ENCODE measurements at regions not wholly inside any gene's neighbourhood (a gene's known extent, or its start where the extent isn't known, plus 50 kb on each side); places are given as distances from the start of the nearest gene placed in this dataset.

DNA sequence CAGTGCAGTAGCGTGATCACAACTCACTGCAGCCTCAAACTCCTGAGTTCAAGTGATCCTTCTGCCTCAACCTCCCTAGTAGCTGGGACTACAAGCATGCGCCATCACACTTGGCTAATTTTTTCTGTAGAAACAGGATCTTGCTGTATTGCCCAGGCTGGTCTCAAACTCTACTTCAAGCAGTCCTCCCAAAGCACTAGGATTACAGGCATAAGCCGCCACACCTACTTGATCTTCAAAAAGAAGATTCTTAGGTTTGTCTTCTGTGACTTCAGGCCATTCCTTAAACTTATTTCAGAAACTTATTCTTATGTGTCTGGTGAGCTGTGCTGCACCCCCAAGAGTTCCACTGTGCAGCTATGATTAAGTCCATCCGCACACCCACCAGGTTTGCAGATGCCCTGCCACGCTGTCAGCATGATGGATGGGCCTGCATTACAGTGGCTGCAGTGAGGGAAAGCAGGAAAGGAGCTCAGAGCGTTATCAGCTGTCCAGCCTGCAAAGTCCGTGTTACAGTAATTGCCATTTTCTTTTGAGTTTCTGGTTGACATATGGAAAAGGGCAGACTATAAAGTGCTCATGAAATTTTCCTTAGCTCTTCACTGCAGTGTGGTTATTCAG is 146.6 kb downstream of the AASDH start (continued):
- TF ChIP-seq, protein P1, sequence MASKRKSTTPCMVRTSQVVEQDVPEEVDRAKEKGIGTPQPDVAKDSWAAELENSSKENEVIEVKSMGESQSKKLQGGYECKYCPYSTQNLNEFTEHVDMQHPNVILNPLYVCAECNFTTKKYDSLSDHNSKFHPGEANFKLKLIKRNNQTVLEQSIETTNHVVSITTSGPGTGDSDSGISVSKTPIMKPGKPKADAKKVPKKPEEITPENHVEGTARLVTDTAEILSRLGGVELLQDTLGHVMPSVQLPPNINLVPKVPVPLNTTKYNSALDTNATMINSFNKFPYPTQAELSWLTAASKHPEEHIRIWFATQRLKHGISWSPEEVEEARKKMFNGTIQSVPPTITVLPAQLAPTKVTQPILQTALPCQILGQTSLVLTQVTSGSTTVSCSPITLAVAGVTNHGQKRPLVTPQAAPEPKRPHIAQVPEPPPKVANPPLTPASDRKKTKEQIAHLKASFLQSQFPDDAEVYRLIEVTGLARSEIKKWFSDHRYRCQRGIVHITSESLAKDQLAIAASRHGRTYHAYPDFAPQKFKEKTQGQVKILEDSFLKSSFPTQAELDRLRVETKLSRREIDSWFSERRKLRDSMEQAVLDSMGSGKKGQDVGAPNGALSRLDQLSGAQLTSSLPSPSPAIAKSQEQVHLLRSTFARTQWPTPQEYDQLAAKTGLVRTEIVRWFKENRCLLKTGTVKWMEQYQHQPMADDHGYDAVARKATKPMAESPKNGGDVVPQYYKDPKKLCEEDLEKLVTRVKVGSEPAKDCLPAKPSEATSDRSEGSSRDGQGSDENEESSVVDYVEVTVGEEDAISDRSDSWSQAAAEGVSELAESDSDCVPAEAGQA (IDR thresholded peaks at IDR 0.05; ENCODE audit: low read depth): no peak
- TF ChIP-seq, protein P1 (CRISPR knock-in tag; IDR thresholded peaks at IDR 0.05; ENCODE audit: borderline replicate concordance): no peak
- TF ChIP-seq ZNF850 (CRISPR knock-in tag; conservative IDR thresholded peaks at IDR 0.05) (no peak), ZNF761 (CRISPR knock-in tag; conservative IDR thresholded peaks at IDR 0.05) (no peak), ZNF703 (CRISPR knock-in tag; IDR thresholded peaks at IDR 0.05; ENCODE audit: borderline replicate concordance) (no peak), TAF15 (IDR thresholded peaks at IDR 0.05; ENCODE audit: low read depth, low read length, poor library complexity, severe bottlenecking) (no peak), ZFX (CRISPR knock-in tag; IDR thresholded peaks at IDR 0.05; ENCODE audit: low read depth) (peak; percentile 52; the same call in 1 of the 2 replicates), DPF2 (CRISPR knock-in tag; IDR thresholded peaks at IDR 0.05; ENCODE audit: borderline replicate concordance, low read depth) (no peak), ZNF431 (CRISPR knock-in tag; IDR thresholded peaks at IDR 0.05; ENCODE audit: borderline replicate concordance, low read depth) (no peak), RBAK (CRISPR knock-in tag; IDR thresholded peaks at IDR 0.05) (no peak), ZNF24 (IDR thresholded peaks at IDR 0.05) (no peak), MEIS1 (CRISPR knock-in tag; IDR thresholded peaks at IDR 0.05; ENCODE audit: borderline replicate concordance) (peak; percentile 98), ZNF556 (CRISPR knock-in tag; IDR thresholded peaks at IDR 0.05; ENCODE audit: borderline replicate concordance) (no peak), ZNF10 (CRISPR knock-in tag; IDR thresholded peaks at IDR 0.05; ENCODE audit: borderline replicate concordance, low read depth) (no peak), PAX8 (CRISPR knock-in tag; IDR thresholded peaks at IDR 0.05; ENCODE audit: borderline replicate concordance) (no peak), ZNF451 (CRISPR knock-in tag; IDR thresholded peaks at IDR 0.05) (no peak)
- TF ChIP-seq, protein P2, sequence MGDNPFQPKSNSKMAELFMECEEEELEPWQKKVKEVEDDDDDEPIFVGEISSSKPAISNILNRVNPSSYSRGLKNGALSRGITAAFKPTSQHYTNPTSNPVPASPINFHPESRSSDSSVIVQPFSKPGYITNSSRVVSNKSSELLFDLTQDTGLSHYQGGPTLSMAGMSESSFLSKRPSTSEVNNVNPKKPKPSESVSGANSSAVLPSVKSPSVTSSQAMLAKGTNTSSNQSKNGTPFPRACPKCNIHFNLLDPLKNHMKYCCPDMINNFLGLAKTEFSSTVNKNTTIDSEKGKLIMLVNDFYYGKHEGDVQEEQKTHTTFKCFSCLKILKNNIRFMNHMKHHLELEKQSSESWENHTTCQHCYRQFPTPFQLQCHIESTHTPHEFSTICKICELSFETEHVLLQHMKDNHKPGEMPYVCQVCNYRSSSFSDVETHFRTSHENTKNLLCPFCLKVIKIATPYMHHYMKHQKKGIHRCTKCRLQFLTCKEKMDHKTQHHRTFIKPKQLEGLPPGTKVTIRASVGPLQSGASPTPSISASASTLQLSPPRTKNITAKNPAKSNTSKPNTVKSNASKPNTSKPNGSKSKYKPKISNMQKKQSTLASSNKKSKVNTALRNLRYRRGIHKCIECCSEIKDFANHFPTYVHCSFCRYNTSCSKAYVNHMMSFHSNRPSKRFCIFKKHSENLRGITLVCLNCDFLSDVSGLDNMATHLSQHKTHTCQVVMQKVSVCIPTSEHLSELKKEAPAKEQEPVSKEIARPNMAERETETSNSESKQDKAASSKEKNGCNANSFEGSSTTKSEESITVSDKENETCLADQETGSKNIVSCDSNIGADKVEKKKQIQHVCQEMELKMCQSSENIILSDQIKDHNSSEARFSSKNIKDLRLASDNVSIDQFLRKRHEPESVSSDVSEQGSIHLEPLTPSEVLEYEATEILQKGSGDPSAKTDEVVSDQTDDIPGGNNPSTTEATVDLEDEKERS (CRISPR knock-in tag; IDR thresholded peaks at IDR 0.05): no peak
- TF ChIP-seq, protein P3, sequence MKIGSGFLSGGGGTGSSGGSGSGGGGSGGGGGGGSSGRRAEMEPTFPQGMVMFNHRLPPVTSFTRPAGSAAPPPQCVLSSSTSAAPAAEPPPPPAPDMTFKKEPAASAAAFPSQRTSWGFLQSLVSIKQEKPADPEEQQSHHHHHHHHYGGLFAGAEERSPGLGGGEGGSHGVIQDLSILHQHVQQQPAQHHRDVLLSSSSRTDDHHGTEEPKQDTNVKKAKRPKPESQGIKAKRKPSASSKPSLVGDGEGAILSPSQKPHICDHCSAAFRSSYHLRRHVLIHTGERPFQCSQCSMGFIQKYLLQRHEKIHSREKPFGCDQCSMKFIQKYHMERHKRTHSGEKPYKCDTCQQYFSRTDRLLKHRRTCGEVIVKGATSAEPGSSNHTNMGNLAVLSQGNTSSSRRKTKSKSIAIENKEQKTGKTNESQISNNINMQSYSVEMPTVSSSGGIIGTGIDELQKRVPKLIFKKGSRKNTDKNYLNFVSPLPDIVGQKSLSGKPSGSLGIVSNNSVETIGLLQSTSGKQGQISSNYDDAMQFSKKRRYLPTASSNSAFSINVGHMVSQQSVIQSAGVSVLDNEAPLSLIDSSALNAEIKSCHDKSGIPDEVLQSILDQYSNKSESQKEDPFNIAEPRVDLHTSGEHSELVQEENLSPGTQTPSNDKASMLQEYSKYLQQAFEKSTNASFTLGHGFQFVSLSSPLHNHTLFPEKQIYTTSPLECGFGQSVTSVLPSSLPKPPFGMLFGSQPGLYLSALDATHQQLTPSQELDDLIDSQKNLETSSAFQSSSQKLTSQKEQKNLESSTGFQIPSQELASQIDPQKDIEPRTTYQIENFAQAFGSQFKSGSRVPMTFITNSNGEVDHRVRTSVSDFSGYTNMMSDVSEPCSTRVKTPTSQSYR (CRISPR knock-in tag; IDR thresholded peaks at IDR 0.05; ENCODE audit: borderline replicate concordance): 0 out of 2 replicates have a peak, but pooled peaks have one; percentile 16

Data from HepG2 (cell line).